IMR-90 (cell line): ENCODE measurements at regions not wholly inside any gene's neighbourhood (a gene's known extent, or its start where the extent isn't known, plus 50 kb on each side); places are given as distances from the start of the nearest gene placed in this dataset.
"Not testable (repeated sequence)": the region's sequence is repeated elsewhere in the genome, so short reads cannot be mapped to it uniquely, and the experiment has no call there.

Source experiments
- ATAC-seq: fragments of 200-7000 bp; cut with Tn5 transposase; 2 replicates; pipeline ENCODE4 v1.9.1; 2020; ENCODE audit warnings: low read depth, mild to moderate bottlenecking, moderate library complexity
- BruUV-seq: library from RNA; stranded (reverse); fragments of 400-500 nt; replicated peaks from 2 replicates; lab custom pipeline; 2021; lab: Mats Ljungman, UMichigan
- CTCF ChIA-PET: fragments of 300-600 bp; formaldehyde crosslinking; extraction: SDS; loops from one replicate; lab custom pipeline; 2021; ENCODE audit warnings: antibody characterized with exemption; lab: Yijun Ruan, JAX
- POLR2A ChIA-PET: fragments of 300-600 bp; sonication (Branson Sonifier 250); formaldehyde crosslinking; loops from one replicate; lab custom pipeline; 2022; ENCODE audit warnings: antibody characterized with exemption; ENCODE audit not compliant: unreplicated experiment; lab: Charles Lee
- DNase-seq: peaks from one replicate; pipeline ENCODE4 v3.0.0; 2013
- H2AFZ ChIP-seq: replicated peaks from 2 replicates; pipeline ENCODE3; 2013; ENCODE audit warnings: low read length, mild to moderate bottlenecking; ENCODE audit not compliant: poor library complexity
- H2AK5ac ChIP-seq: 2 replicates; pipeline ENCODE4 v1.6.1; 2013; ENCODE audit warnings: low read depth, low read length, inconsistent platforms
- H2AK9ac ChIP-seq: replicated peaks from 2 replicates; pipeline ENCODE3; 2013; ENCODE audit warnings: mild to moderate bottlenecking, low read depth, low read length, moderate library complexity; ENCODE audit not compliant: poor library complexity
- H2BK120ac ChIP-seq: 2 replicates; pipeline ENCODE4 v1.6.1; 2013; ENCODE audit warnings: low read depth, low read length, inconsistent platforms
- H2BK15ac ChIP-seq: 3 replicates; pipeline ENCODE4 v1.6.1; 2013; ENCODE audit warnings: low read depth, low read length, inconsistent platforms
- H2BK20ac ChIP-seq: 2 replicates; pipeline ENCODE4 v1.6.1; 2013; ENCODE audit warnings: low read depth, mild to moderate bottlenecking, inconsistent platforms, low read length, moderate library complexity
- H2BK5ac ChIP-seq: 2 replicates; pipeline ENCODE4 v1.6.1; 2013; ENCODE audit warnings: mild to moderate bottlenecking, low read depth, low read length, inconsistent platforms; ENCODE audit not compliant: poor library complexity, severe bottlenecking
- H3K14ac ChIP-seq: replicated peaks from 2 replicates; pipeline ENCODE4 v1.6.1; 2013; ENCODE audit warnings: low read depth, low read length, inconsistent platforms
- H3K18ac ChIP-seq: 2 replicates; pipeline ENCODE4 v1.6.1; 2013; ENCODE audit warnings: low read depth, low read length, control low read depth
- H3K23ac ChIP-seq: 2 replicates; pipeline ENCODE4 v1.6.1; 2013; ENCODE audit warnings: low read depth, low read length, inconsistent platforms
- H3K27ac ChIP-seq: 2 replicates; pipeline ENCODE4 v1.5.1; 2013; ENCODE audit warnings: mild to moderate bottlenecking, control low read depth, low read length; ENCODE audit not compliant: insufficient read depth
- H3K27me3 ChIP-seq: 2 replicates; pipeline ENCODE4 v1.6.1; 2013; ENCODE audit warnings: low read length; ENCODE audit not compliant: control insufficient read depth, insufficient read depth
- H3K36me3 ChIP-seq: 2 replicates; pipeline ENCODE4 v1.6.1; 2013; ENCODE audit warnings: low read length, mixed read lengths; ENCODE audit not compliant: control insufficient read depth, insufficient read depth
- H3K4ac ChIP-seq: 2 replicates; pipeline ENCODE4 v1.6.1; 2013; ENCODE audit warnings: low read depth, low read length, inconsistent platforms
- H3K4me1 ChIP-seq: 2 replicates; pipeline ENCODE4 v1.6.1; 2013; ENCODE audit warnings: low read length, mixed read lengths; ENCODE audit not compliant: control insufficient read depth, insufficient read depth
- H3K4me2 ChIP-seq: 2 replicates; pipeline ENCODE4 v1.6.1; 2013; ENCODE audit warnings: low read depth, mild to moderate bottlenecking, control low read depth, low read length, moderate library complexity
- H3K4me3 ChIP-seq: 2 replicates; pipeline ENCODE4 v1.5.1; 2013; ENCODE audit warnings: low read depth, mild to moderate bottlenecking, control low read depth, low read length, moderate library complexity; ENCODE audit not compliant: insufficient read depth
- H3K56ac ChIP-seq: 2 replicates; pipeline ENCODE4 v1.6.1; 2013; ENCODE audit warnings: low read length, inconsistent platforms; ENCODE audit not compliant: insufficient read depth; ENCODE audit errors: extremely low read depth
- H3K79me1 ChIP-seq, 2 experiments: 2 replicates each; pipeline ENCODE4 v1.6.1; 2013; ENCODE audit warnings: low read length in 2 of 2, inconsistent platforms in 1 of 2, low read depth in 1 of 2
- H3K9ac ChIP-seq: 2 replicates; pipeline ENCODE4 v1.6.1; 2013; ENCODE audit warnings: low read depth, low read length, control low read depth
- H3K9me1 ChIP-seq: 2 replicates; pipeline ENCODE4 v1.6.1; 2013; ENCODE audit warnings: low read length, inconsistent platforms; ENCODE audit not compliant: insufficient read depth
- H3K9me3 ChIP-seq: 2 replicates; pipeline ENCODE4 v1.6.1; 2013; ENCODE audit warnings: low read length; ENCODE audit not compliant: control insufficient read depth, insufficient read depth
- H4K20me1 ChIP-seq: 2 replicates; pipeline ENCODE4 v1.6.1; 2013; ENCODE audit warnings: low read length, inconsistent platforms; ENCODE audit not compliant: insufficient read depth
- H4K5ac ChIP-seq: 2 replicates; pipeline ENCODE4 v1.6.1; 2013; ENCODE audit warnings: mild to moderate bottlenecking, low read depth, low read length, control low read depth
- H4K8ac ChIP-seq, 2 experiments: 2 replicates each; pipeline ENCODE4 v1.6.1; 2013; ENCODE audit warnings: low read depth in 2 of 2, low read length in 2 of 2, control low read depth in 1 of 2, inconsistent platforms in 1 of 2
- H4K91ac ChIP-seq: 2 replicates; pipeline ENCODE4 v1.6.1; 2013; ENCODE audit warnings: low read depth, low read length, inconsistent platforms; ENCODE audit not compliant: insufficient read depth
- WGBS, 2 experiments: methylation state at CpG; one replicate each; pipeline versions ENCODE4 v1.1.5 to v1.1.7; 2013; ENCODE audit warnings: missing lambda C conversion rate in 2 of 2; ENCODE audit not compliant: insufficient read length in 1 of 2; ENCODE audit errors: extremely low coverage in 2 of 2; 5-methylcytosine and 5-hydroxymethylcytosine counted together
- dilution Hi-C: fragments of 300-500 bp; cut with HindIII; formaldehyde crosslinking; loops from one replicate; pipeline ENCODE4 v1.14.3; 2018; ENCODE audit warnings: low sequenced_read_pairs; ENCODE audit not compliant: unreplicated experiment
- in situ Hi-C: fragments of 300-500 bp; cut with MboI; formaldehyde crosslinking; loops from 3 replicates; pipeline ENCODE4 v1.14.3; 2019; ENCODE audit warnings: low sequenced_read_pairs, inconsistent platforms, mixed read lengths
- intact Hi-C: fragments of 100-400 bp; cut with micrococcal nuclease; formaldehyde crosslinking; loops from 2 replicates; pipeline ENCODE4 v1.10.0; 2022

GRCh38 chr21:7743940-7744339 is 2777.4 kb upstream of the TPTE start:
- in situ Hi-C loops, H2AK5ac ChIP-seq, H3K4me1 ChIP-seq, H3K27ac ChIP-seq, dilution Hi-C loops, H3K27me3 ChIP-seq, BruUV-seq, H2BK120ac ChIP-seq, H2BK5ac ChIP-seq, H3K14ac ChIP-seq, H3K9me1 ChIP-seq, DNase-seq, H3K56ac ChIP-seq, H2AK9ac ChIP-seq, H3K79me1 ChIP-seq, H3K9me3 ChIP-seq, H4K8ac ChIP-seq, H2BK20ac ChIP-seq, H3K9ac ChIP-seq, ATAC-seq, POLR2A ChIA-PET, H4K91ac ChIP-seq, H2BK15ac ChIP-seq, H3K4me2 ChIP-seq, H3K4me3 ChIP-seq, CTCF ChIA-PET, H3K23ac ChIP-seq, H3K18ac ChIP-seq, H4K5ac ChIP-seq, H2AFZ ChIP-seq, H3K36me3 ChIP-seq, H3K4ac ChIP-seq, H4K20me1 ChIP-seq, intact Hi-C loops: not testable (repeated sequence)
- WGBS, 2 experiments, result no CpG with 5 or more reads among the region's 8 CpGs

- H4K5ac ChIP-seq, BruUV-seq, H3K9me3 ChIP-seq, H2BK5ac ChIP-seq, H3K9me1 ChIP-seq, H2BK120ac ChIP-seq, H2BK15ac ChIP-seq, H3K36me3 ChIP-seq, H3K4me1 ChIP-seq, H3K27ac ChIP-seq, intact Hi-C loops, H3K4me2 ChIP-seq, H2AK5ac ChIP-seq, dilution Hi-C loops, H2AFZ ChIP-seq, DNase-seq, H3K14ac ChIP-seq, H3K56ac ChIP-seq, H3K27me3 ChIP-seq, H4K8ac ChIP-seq, H4K20me1 ChIP-seq, CTCF ChIA-PET, H3K79me1 ChIP-seq, H2BK20ac ChIP-seq, H3K23ac ChIP-seq, H3K18ac ChIP-seq, H4K91ac ChIP-seq, H3K9ac ChIP-seq, H3K4me3 ChIP-seq, H3K4ac ChIP-seq, POLR2A ChIA-PET, in situ Hi-C loops, H2AK9ac ChIP-seq: not testable (repeated sequence)
- ATAC-seq, result peak; percentile 100
- WGBS, 2 experiments, result no CpG with 5 or more reads among the region's 49 CpGs
Observed at GRCh38 chr21:7744406-7745099, 2776.8 kb upstream of the TPTE start.
